C4-2B (cell line): ENCODE measurements at regions not wholly inside any gene's neighbourhood (a gene's known extent, or its start where the extent isn't known, plus 50 kb on each side); places are given as distances from the start of the nearest gene placed in this dataset.

Experiments
- H3K27ac ChIP-seq: fragments of 450-650 bp; 2 replicates; pipeline ENCODE4 v1.5.1; 2017
- ZFX ChIP-seq: fragments of 450-650 bp; IDR thresholded peaks from 2 replicates; pipeline ENCODE4 v1.6.1; 2017
- TF ChIP-seq, protein P1 (sequence below): fragments of 450-650 bp; conservative IDR thresholded peaks from 2 replicates; pipeline ENCODE4 v1.5.1; 2017; ENCODE audit warnings: mild to moderate bottlenecking

DNA sequence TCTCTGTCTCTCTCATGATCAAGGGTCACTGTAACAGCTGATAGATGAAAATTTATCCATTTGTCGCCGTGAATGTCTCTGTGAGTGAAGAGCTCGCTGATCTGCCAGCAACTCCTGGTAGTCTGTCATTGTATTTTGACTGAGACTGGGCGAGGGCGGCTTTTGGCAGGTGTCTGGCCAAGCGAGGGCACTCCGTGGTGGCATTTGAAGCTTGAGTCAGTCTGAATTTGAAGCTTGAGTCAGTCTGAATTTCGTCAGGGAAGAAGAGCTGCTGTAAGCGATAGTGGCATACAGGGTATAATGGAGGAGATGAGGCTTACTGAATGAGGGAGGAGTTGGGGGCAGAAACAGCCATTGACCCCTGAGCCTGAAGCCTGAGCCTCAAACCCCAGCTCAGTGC is 56.8 kb upstream of the FAM181A start:
- no peak overlapping the region for H3K27ac ChIP-seq
- TF ChIP-seq, protein P1, sequence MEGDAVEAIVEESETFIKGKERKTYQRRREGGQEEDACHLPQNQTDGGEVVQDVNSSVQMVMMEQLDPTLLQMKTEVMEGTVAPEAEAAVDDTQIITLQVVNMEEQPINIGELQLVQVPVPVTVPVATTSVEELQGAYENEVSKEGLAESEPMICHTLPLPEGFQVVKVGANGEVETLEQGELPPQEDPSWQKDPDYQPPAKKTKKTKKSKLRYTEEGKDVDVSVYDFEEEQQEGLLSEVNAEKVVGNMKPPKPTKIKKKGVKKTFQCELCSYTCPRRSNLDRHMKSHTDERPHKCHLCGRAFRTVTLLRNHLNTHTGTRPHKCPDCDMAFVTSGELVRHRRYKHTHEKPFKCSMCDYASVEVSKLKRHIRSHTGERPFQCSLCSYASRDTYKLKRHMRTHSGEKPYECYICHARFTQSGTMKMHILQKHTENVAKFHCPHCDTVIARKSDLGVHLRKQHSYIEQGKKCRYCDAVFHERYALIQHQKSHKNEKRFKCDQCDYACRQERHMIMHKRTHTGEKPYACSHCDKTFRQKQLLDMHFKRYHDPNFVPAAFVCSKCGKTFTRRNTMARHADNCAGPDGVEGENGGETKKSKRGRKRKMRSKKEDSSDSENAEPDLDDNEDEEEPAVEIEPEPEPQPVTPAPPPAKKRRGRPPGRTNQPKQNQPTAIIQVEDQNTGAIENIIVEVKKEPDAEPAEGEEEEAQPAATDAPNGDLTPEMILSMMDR = no peak
- TF ChIP-seq ZFX = no peak

GRCh38 chr14:93869427-93869826 is 57.7 kb upstream of the FAM181A start:
- H3K27ac ChIP-seq = no peak overlapping the region
- TF ChIP-seq ZFX = no peak
- TF ChIP-seq, protein P1 = no peak

GRCh38 chr14:93868165-93868564 is 59.0 kb upstream of the FAM181A start:
- no peak overlapping the region for H3K27ac ChIP-seq
- no peak for TF ChIP-seq ZFX
- TF ChIP-seq, protein P1 = no peak

- no peak for TF ChIP-seq ZFX
- TF ChIP-seq, protein P1 = no peak
- H3K27ac ChIP-seq = no peak overlapping the region
These were observed 64.9 kb upstream of the FAM181A start for GRCh38 chr14:93862265-93862664.

- H3K27ac ChIP-seq = 0 out of 2 replicates have a peak overlapping the region, but pooled peaks have one; percentile 4
- TF ChIP-seq, protein P1 = no peak
These were observed 65.3 kb upstream of the FAM181A start for GRCh38 chr14:93861836-93862235.

DNA sequence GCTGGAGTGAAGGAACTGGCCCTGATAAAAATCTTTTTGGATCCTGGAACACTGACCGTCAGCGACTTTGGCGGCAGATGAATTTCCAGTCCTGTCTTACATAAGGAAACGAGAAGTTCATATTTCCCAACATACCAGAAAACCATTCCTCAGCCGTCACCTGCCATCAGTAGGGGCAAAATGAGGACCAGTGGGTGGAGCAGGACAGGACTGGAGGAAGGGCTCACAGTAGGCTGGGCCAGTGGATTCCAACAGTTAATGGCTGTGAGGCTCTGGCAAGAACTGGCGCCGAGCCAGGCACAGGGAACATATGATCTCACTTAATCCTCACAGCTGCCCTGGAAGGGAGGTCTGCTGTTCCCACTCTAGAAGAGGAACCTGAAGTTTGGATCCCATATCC is 67.2 kb upstream of the FAM181A start:
- TF ChIP-seq, protein P1 = no peak
- TF ChIP-seq ZFX = no peak

GRCh38 chr14:93858896-93859295 is 68.2 kb upstream of the FAM181A start:
- peak overlapping the region; percentile 74 for H3K27ac ChIP-seq
- TF ChIP-seq, protein P1 = no peak
- TF ChIP-seq ZFX = no peak

More for the DNA sequence above, 67.2 kb upstream of the FAM181A start:
- peak overlapping the region; percentile 74 for H3K27ac ChIP-seq
